CD4-positive, alpha-beta T cell (primary cell): ENCODE measurements at regions not wholly inside any gene's neighbourhood (a gene's known extent, or its start where the extent isn't known, plus 50 kb on each side); places are given as distances from the start of the nearest gene placed in this dataset.

Experiments used
- ATAC-seq: fragments of 200-7000 bp; cut with Tn5 transposase; one replicate; pipeline ENCODE4 v1.10.0; 2022; ENCODE audit warnings: mild to moderate bottlenecking; ENCODE audit not compliant: poor library complexity
- CTCF ChIA-PET: fragments of 350-600 bp; sonication (Branson Sonifier 250); formaldehyde crosslinking; loops from one replicate; lab custom pipeline; 2021; ENCODE audit warnings: antibody characterized with exemption, inconsistent platforms; lab: Charles Lee
- POLR2A ChIA-PET: fragments of 350-600 bp; sonication (Branson Sonifier 250); formaldehyde crosslinking; loops from one replicate; lab custom pipeline; 2021; ENCODE audit warnings: antibody characterized with exemption, inconsistent platforms; lab: Charles Lee
- DNase-seq, 14 experiments: peaks; one replicate each; pipeline ENCODE4 v3.0.0-alpha.2; 2013 to 2020; ENCODE audit warnings: mixed read lengths in 2 of 14
- H3K27ac ChIP-seq, 2 donors: one replicate each; pipeline versions ENCODE4 v1.5.1 to v1.7.0; 2013; ENCODE audit warnings: low read length in 2 of 2, low read depth in 1 of 2, mild to moderate bottlenecking in 1 of 2
- H3K27me3 ChIP-seq, 2 experiments: 1 replicate in 1 of 2; 2 replicates in 1 of 2; pipeline versions ENCODE4 v1.6.1 to v1.7.0; 2013; ENCODE audit warnings: low read length in 2 of 2, control low read depth in 1 of 2, mild to moderate bottlenecking in 1 of 2, moderate library complexity in 1 of 2; ENCODE audit not compliant: insufficient read depth in 2 of 2, control insufficient read depth in 1 of 2
- H3K36me3 ChIP-seq: one replicate; pipeline ENCODE4 v1.6.1; 2013; ENCODE audit warnings: low read length, control low read depth; ENCODE audit not compliant: insufficient read depth
- H3K4me1 ChIP-seq: one replicate; pipeline ENCODE4 v1.6.1; 2013; ENCODE audit warnings: low read length, control low read depth; ENCODE audit not compliant: insufficient read depth
- H3K4me3 ChIP-seq: one replicate; pipeline ENCODE4 v1.5.1; 2013; ENCODE audit warnings: mild to moderate bottlenecking, low read length, moderate library complexity
- H3K9me3 ChIP-seq, 2 experiments: 1 replicate in 1 of 2; 2 replicates in 1 of 2; pipeline versions ENCODE4 v1.6.1 to v1.7.0; 2013; ENCODE audit warnings: low read length in 2 of 2, mild to moderate bottlenecking in 2 of 2, control low read depth in 1 of 2, moderate library complexity in 1 of 2; ENCODE audit not compliant: control insufficient read depth in 1 of 2, insufficient read depth in 1 of 2
- H3K27ac Mint-ChIP-seq: one replicate; pipeline ENCODE4 v1.8.0; 2020; ENCODE audit warnings: mixed read lengths
- H3K27me3 Mint-ChIP-seq: one replicate; pipeline ENCODE4 v1.8.0; 2021; ENCODE audit warnings: mixed read lengths
- H3K36me3 Mint-ChIP-seq: one replicate; pipeline ENCODE4 v1.8.0; 2021; ENCODE audit warnings: low read depth, mixed read lengths
- H3K4me1 Mint-ChIP-seq: one replicate; pipeline ENCODE4 v1.8.0; 2021; ENCODE audit warnings: low read depth, mixed read lengths
- H3K4me3 Mint-ChIP-seq: one replicate; pipeline ENCODE4 v1.8.0; 2020; ENCODE audit warnings: mild to moderate bottlenecking, mixed read lengths
- H3K9me3 Mint-ChIP-seq: one replicate; pipeline ENCODE4 v1.8.0; 2020; ENCODE audit warnings: mixed read lengths
- CTCF ChIP-seq: fragments of 200-600 bp; IDR thresholded peaks from one replicate; pipeline ENCODE4 v1.8.0; 2022; ENCODE audit warnings: antibody characterized with exemption, mild to moderate bottlenecking
- intact Hi-C, 2 experiments: fragments of 100-400 bp; cut with DNase I in 1 of 2; cut with micrococcal nuclease in 1 of 2; formaldehyde crosslinking; loops; one replicate each; pipeline versions ENCODE4 v1.15.1 to v1.9.0; 2023 to 2025; cut with DNase I, micrococcal nuclease

GRCh38 chr5:106092455-106092854 lies 1578.3 kb downstream of the EFNA5 start:
- DNase-seq = no peak
- Histone ChIP-seq H3K36me3 (no peaks in the 10 kb centered on the region), H3K4me1 (no peaks in the 10 kb centered on the region), H3K27ac (no peak overlapping the region), H3K4me3 (no peak overlapping the region), H3K9me3 (no peaks in the 10 kb centered on the region), H3K27me3 (no peaks in the 10 kb centered on the region)
- no peak overlapping the region for H3K27ac Mint-ChIP-seq
- ChIA-PET POLR2A (no interaction called here), CTCF (no interaction called here)
- intact Hi-C loops = no loop called here
- no peak for TF ChIP-seq CTCF
- H3K4me1 Mint-ChIP-seq = no peaks in the 10 kb centered on the region
- H3K36me3 Mint-ChIP-seq = no peaks in the 10 kb centered on the region
- peaks cover 9% of the 10 kb centered on the region for H3K9me3 Mint-ChIP-seq
- H3K4me3 Mint-ChIP-seq = no peak overlapping the region
- H3K27me3 Mint-ChIP-seq = no peaks in the 10 kb centered on the region
- no peak for ATAC-seq

- no peak for TF ChIP-seq CTCF
Observed at GRCh38 chr5:106089073-106089472, 1581.7 kb downstream of the EFNA5 start.

GRCh38 chr5:106088462-106088861 lies 1582.3 kb downstream of the EFNA5 start:
- intact Hi-C loops = no loop called here
- Mint-ChIP-seq H3K9me3 (peaks cover 5% of the 10 kb centered on the region), H3K27me3 (no peaks in the 10 kb centered on the region), H3K36me3 (no peaks in the 10 kb centered on the region), H3K27ac (no peak overlapping the region), H3K4me1 (no peaks in the 10 kb centered on the region), H3K4me3 (no peak overlapping the region)
- no peak for ATAC-seq
- Histone ChIP-seq H3K4me1 (no peaks in the 10 kb centered on the region), H3K9me3 (no peaks in the 10 kb centered on the region), H3K4me3 (no peak overlapping the region), H3K27ac (no peak overlapping the region), H3K36me3 (no peaks in the 10 kb centered on the region), H3K27me3 (no peaks in the 10 kb centered on the region)
- no peak for DNase-seq
- no peak for TF ChIP-seq CTCF
- CTCF ChIA-PET = no interaction called here
- POLR2A ChIA-PET = no interaction called here

More at GRCh38 chr5:106089073-106089472, 1581.7 kb downstream of the EFNA5 start:
- no peaks in the 10 kb centered on the region for H3K4me1 ChIP-seq
- ChIA-PET CTCF (no interaction called here), POLR2A (no interaction called here)
- no peak overlapping the region for H3K27ac ChIP-seq
- H3K27me3 ChIP-seq = no peaks in the 10 kb centered on the region
- Mint-ChIP-seq H3K27me3 (no peaks in the 10 kb centered on the region), H3K4me3 (no peak overlapping the region), H3K9me3 (peaks cover 5% of the 10 kb centered on the region), H3K27ac (no peak overlapping the region), H3K4me1 (no peaks in the 10 kb centered on the region), H3K36me3 (no peaks in the 10 kb centered on the region)
- H3K9me3 ChIP-seq = no peaks in the 10 kb centered on the region
- H3K4me3 ChIP-seq = no peak overlapping the region
- no peak for DNase-seq
- no peak for ATAC-seq
- intact Hi-C loops = no loop called here
- H3K36me3 ChIP-seq = no peaks in the 10 kb centered on the region
